ENCODE measurements at regions not wholly inside any gene's neighbourhood (a gene's known extent, or its start where the extent isn't known, plus 50 kb on each side); places are given as distances from the start of the nearest gene placed in this dataset.

DNA sequence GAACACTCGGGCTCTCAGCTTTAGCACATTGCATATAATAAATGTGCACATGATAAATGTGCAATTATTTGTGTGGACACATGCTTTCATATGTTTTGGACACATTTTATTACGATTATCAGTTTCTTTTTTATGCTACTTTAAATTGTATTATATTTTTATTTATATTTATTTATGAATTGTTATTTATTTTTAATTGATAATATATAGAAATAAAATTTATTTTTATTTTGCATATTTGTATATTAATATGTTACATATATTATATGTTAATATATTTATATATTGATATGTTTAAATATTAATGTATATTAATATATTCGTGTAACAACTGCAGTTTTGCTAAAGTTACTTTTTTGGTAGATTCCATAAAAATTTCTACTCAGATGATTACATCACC lies 454.8 kb upstream of the CDH10 start:
- no peak overlapping the region for H3K4me3 ChIP-seq (ENCODE audit: low read length in 3 of 3)
- peak; percentile 98 for FAIRE-seq
- no peak for DNase-seq
- intact Hi-C loops (cut with DNase I): no loop called here
- no peak overlapping the region for H3K9ac ChIP-seq (ENCODE audit: low read length in 3 of 3)
- no peaks in the 10 kb centered on the region for H3K27me3 ChIP-seq (ENCODE audit: control insufficient read depth, insufficient read depth, low read length)
- H3K9me3 ChIP-seq (ENCODE audit: control insufficient read depth in 2 of 3, insufficient read depth in 1 of 3, low read length in 3 of 3): no peaks in the 10 kb centered on the region
- H3K4me1 ChIP-seq (ENCODE audit: control insufficient read depth in 2 of 3, insufficient read depth in 2 of 3, low read depth in 1 of 3, low read length in 3 of 3): no peaks in the 10 kb centered on the region
- H3K36me3 ChIP-seq (ENCODE audit: control insufficient read depth in 2 of 3, insufficient read depth in 3 of 3, low read length in 3 of 3): no peaks in the 10 kb centered on the region
- TF ChIP-seq, protein P1, sequence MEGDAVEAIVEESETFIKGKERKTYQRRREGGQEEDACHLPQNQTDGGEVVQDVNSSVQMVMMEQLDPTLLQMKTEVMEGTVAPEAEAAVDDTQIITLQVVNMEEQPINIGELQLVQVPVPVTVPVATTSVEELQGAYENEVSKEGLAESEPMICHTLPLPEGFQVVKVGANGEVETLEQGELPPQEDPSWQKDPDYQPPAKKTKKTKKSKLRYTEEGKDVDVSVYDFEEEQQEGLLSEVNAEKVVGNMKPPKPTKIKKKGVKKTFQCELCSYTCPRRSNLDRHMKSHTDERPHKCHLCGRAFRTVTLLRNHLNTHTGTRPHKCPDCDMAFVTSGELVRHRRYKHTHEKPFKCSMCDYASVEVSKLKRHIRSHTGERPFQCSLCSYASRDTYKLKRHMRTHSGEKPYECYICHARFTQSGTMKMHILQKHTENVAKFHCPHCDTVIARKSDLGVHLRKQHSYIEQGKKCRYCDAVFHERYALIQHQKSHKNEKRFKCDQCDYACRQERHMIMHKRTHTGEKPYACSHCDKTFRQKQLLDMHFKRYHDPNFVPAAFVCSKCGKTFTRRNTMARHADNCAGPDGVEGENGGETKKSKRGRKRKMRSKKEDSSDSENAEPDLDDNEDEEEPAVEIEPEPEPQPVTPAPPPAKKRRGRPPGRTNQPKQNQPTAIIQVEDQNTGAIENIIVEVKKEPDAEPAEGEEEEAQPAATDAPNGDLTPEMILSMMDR (IDR thresholded peaks at IDR 0.05; ENCODE audit: borderline replicate concordance, extremely low read depth, insufficient read depth): no peak
- no peak overlapping the region for H3K27ac ChIP-seq (ENCODE audit: low read depth in 2 of 2, low read length in 2 of 2)

GRCh38 chr5:25095261-25095660 lies 450.5 kb upstream of the CDH10 start:
- Histone ChIP-seq H3K27me3 (ENCODE audit: control insufficient read depth, insufficient read depth, low read length) (no peaks in the 10 kb centered on the region), H3K9ac (ENCODE audit: low read length in 3 of 3) (no peak overlapping the region), H3K9me3 (ENCODE audit: control insufficient read depth in 2 of 3, insufficient read depth in 1 of 3, low read length in 3 of 3) (no peaks in the 10 kb centered on the region), H3K27ac (ENCODE audit: low read depth in 2 of 2, low read length in 2 of 2) (no peak overlapping the region), H3K4me3 (ENCODE audit: low read length in 3 of 3) (no peak overlapping the region), H3K4me1 (ENCODE audit: control insufficient read depth in 2 of 3, insufficient read depth in 2 of 3, low read depth in 1 of 3, low read length in 3 of 3) (no peaks in the 10 kb centered on the region), H3K36me3 (ENCODE audit: control insufficient read depth in 2 of 3, insufficient read depth in 3 of 3, low read length in 3 of 3) (no peaks in the 10 kb centered on the region)
- DNase-seq (no peak), FAIRE-seq (no peak)
- TF ChIP-seq, protein P1 (IDR thresholded peaks at IDR 0.05; ENCODE audit: borderline replicate concordance, extremely low read depth, insufficient read depth): no peak
- intact Hi-C loops (cut with DNase I): no loop called here

GRCh38 chr5:25094219-25094618 lies 449.4 kb upstream of the CDH10 start:
- Histone ChIP-seq H3K9ac (ENCODE audit: low read length in 3 of 3) (no peak overlapping the region), H3K27me3 (ENCODE audit: control insufficient read depth, insufficient read depth, low read length) (no peaks in the 10 kb centered on the region), H3K9me3 (ENCODE audit: control insufficient read depth in 2 of 3, insufficient read depth in 1 of 3, low read length in 3 of 3) (no peaks in the 10 kb centered on the region), H3K4me3 (ENCODE audit: low read length in 3 of 3) (no peak overlapping the region), H3K27ac (ENCODE audit: low read depth in 2 of 2, low read length in 2 of 2) (no peak overlapping the region), H3K4me1 (ENCODE audit: control insufficient read depth in 2 of 3, insufficient read depth in 2 of 3, low read depth in 1 of 3, low read length in 3 of 3) (no peaks in the 10 kb centered on the region), H3K36me3 (ENCODE audit: control insufficient read depth in 2 of 3, insufficient read depth in 3 of 3, low read length in 3 of 3) (no peaks in the 10 kb centered on the region)
- TF ChIP-seq, protein P1 (IDR thresholded peaks at IDR 0.05; ENCODE audit: borderline replicate concordance, extremely low read depth, insufficient read depth): no peak
- DNase-seq (no peak), FAIRE-seq (no peak)
- intact Hi-C loops (cut with DNase I): no loop called here

- FAIRE-seq (no peak), DNase-seq (no peak)
- H3K36me3 ChIP-seq (ENCODE audit: control insufficient read depth in 2 of 3, insufficient read depth in 3 of 3, low read length in 3 of 3): no peaks in the 10 kb centered on the region
- H3K9me3 ChIP-seq (ENCODE audit: control insufficient read depth in 2 of 3, insufficient read depth in 1 of 3, low read length in 3 of 3): no peaks in the 10 kb centered on the region
- no peak overlapping the region for H3K4me3 ChIP-seq (ENCODE audit: low read length in 3 of 3)
- H3K4me1 ChIP-seq (ENCODE audit: control insufficient read depth in 2 of 3, insufficient read depth in 2 of 3, low read depth in 1 of 3, low read length in 3 of 3): no peaks in the 10 kb centered on the region
- H3K27me3 ChIP-seq (ENCODE audit: control insufficient read depth, insufficient read depth, low read length): no peaks in the 10 kb centered on the region
- intact Hi-C loops (cut with DNase I): no loop called here
- TF ChIP-seq, protein P1 (IDR thresholded peaks at IDR 0.05; ENCODE audit: borderline replicate concordance, extremely low read depth, insufficient read depth): no peak
- H3K27ac ChIP-seq (ENCODE audit: low read depth in 2 of 2, low read length in 2 of 2): no peak overlapping the region
- no peak overlapping the region for H3K9ac ChIP-seq (ENCODE audit: low read length in 3 of 3)
These were observed 447.1 kb upstream of the CDH10 start for GRCh38 chr5:25091921-25092320.
